ENCODE measurements at regions not wholly inside any gene's neighbourhood (a gene's known extent, or its start where the extent isn't known, plus 50 kb on each side); places are given as distances from the start of the nearest gene placed in this dataset.

GRCh38 chr4:83174844-83175414 lies 60.4 kb upstream of the PLAC8 start:
- DNase-seq (ENCODE audit: low spot score): peak; percentile 29
- no peak for TF ChIP-seq CTCF (IDR thresholded peaks at IDR 0.05; ENCODE audit: borderline replicate concordance, control extremely low read depth, extremely low read depth, insufficient read depth, missing control alignments)
- in situ Hi-C loops (cut with MboI; ENCODE audit: low sequenced_read_pairs, unreplicated experiment): no loop called here

GRCh38 chr4:83172371-83172770 lies 57.8 kb upstream of the PLAC8 start:
- in situ Hi-C loops (cut with MboI; ENCODE audit: low sequenced_read_pairs, unreplicated experiment): no loop called here
- DNase-seq (ENCODE audit: low spot score): no peak
- no peak for TF ChIP-seq CTCF (IDR thresholded peaks at IDR 0.05; ENCODE audit: borderline replicate concordance, control extremely low read depth, extremely low read depth, insufficient read depth, missing control alignments)

- no peak for TF ChIP-seq CTCF (IDR thresholded peaks at IDR 0.05; ENCODE audit: borderline replicate concordance, control extremely low read depth, extremely low read depth, insufficient read depth, missing control alignments)
- in situ Hi-C loops (cut with MboI; ENCODE audit: low sequenced_read_pairs, unreplicated experiment): no loop called here
- no peak for DNase-seq (ENCODE audit: low spot score)
Measured at GRCh38 chr4:83171436-83172039, 57.0 kb upstream of the PLAC8 start.

GRCh38 chr4:83170952-83171399 lies 56.4 kb upstream of the PLAC8 start:
- in situ Hi-C loops (cut with MboI; ENCODE audit: low sequenced_read_pairs, unreplicated experiment): no loop called here
- no peak for DNase-seq (ENCODE audit: low spot score)
- TF ChIP-seq CTCF (IDR thresholded peaks at IDR 0.05; ENCODE audit: borderline replicate concordance, control extremely low read depth, extremely low read depth, insufficient read depth, missing control alignments): no peak
